Smooth muscle cell (in vitro differentiated cells): ENCODE measurements at regions not wholly inside any gene's neighbourhood (a gene's known extent, or its start where the extent isn't known, plus 50 kb on each side); places are given as distances from the start of the nearest gene placed in this dataset.

Source experiments
- DNase-seq: peaks from one replicate; lab custom pipeline; 2025; ENCODE audit not compliant: unreplicated experiment; lab: John Stamatoyannopoulos, UW
- H2AFZ ChIP-seq: fragments of 200-600 bp; sonication (generic); 2 replicates; pipeline ENCODE4 v1.6.0; 2016; ENCODE audit warnings: antibody characterized with exemption, low read depth, mild to moderate bottlenecking
- H3F3A ChIP-seq: fragments of 200-600 bp; sonication (generic); 2 replicates; pipeline ENCODE4 v1.6.0; 2017; ENCODE audit warnings: antibody characterized with exemption, low read depth
- H3K27ac ChIP-seq: fragments of 200-600 bp; sonication (generic); 2 replicates; pipeline ENCODE4 v1.5.1; 2016; ENCODE audit warnings: low read depth, mild to moderate bottlenecking
- H3K27me3 ChIP-seq: fragments of 200-600 bp; sonication (generic); 2 replicates; pipeline ENCODE4 v1.6.1; 2016; ENCODE audit warnings: low read depth, mild to moderate bottlenecking
- H3K36me3 ChIP-seq: fragments of 200-600 bp; sonication (generic); 2 replicates; pipeline ENCODE4 v1.5.1; 2016; ENCODE audit warnings: low read depth
- H3K4me1 ChIP-seq: fragments of 200-600 bp; sonication (generic); 2 replicates; pipeline ENCODE4 v1.5.1; 2016; ENCODE audit warnings: low read depth
- H3K4me2 ChIP-seq: fragments of 200-600 bp; sonication (generic); 2 replicates; pipeline ENCODE4 v1.6.0; 2016; ENCODE audit warnings: mild to moderate bottlenecking
- H3K4me3 ChIP-seq: fragments of 200-600 bp; sonication (generic); 2 replicates; pipeline ENCODE4 v1.5.1; 2016; ENCODE audit warnings: mild to moderate bottlenecking
- H3K79me2 ChIP-seq: fragments of 200-600 bp; sonication (generic); 2 replicates; pipeline ENCODE4 v1.6.0; 2016; ENCODE audit warnings: low read depth, mild to moderate bottlenecking
- H3K9ac ChIP-seq: fragments of 200-600 bp; sonication (generic); 2 replicates; pipeline ENCODE4 v1.6.0; 2016; ENCODE audit warnings: low read depth
- H3K9me3 ChIP-seq: fragments of 200-600 bp; sonication (generic); replicated peaks from 2 replicates; pipeline ENCODE4 v1.5.1; 2016; ENCODE audit warnings: low read depth
- H4K20me1 ChIP-seq: fragments of 200-600 bp; sonication (generic); 2 replicates; pipeline ENCODE4 v1.6.0; 2016; ENCODE audit warnings: low read depth
- CTCF ChIP-seq: fragments of 200-600 bp; sonication (generic); IDR thresholded peaks from 2 replicates; pipeline ENCODE4 v1.5.1; 2017; ENCODE audit warnings: borderline replicate concordance, mild to moderate bottlenecking, antibody characterized with exemption; ENCODE audit not compliant: insufficient read depth, poor library complexity, severe bottlenecking
- WGBS: methylation state at CpG from one replicate; pipeline ENCODE4 v1.1.7; 2016; ENCODE audit warnings: low lambda C conversion rate; 5-methylcytosine and 5-hydroxymethylcytosine counted together

GRCh38 chr2:235232449-235233433 lies 261.1 kb upstream of the AGAP1 start:
- Histone ChIP-seq H3K27me3 (no peaks in the 10 kb centered on the region), H3K36me3 (no peaks in the 10 kb centered on the region), H3K4me1 (no peaks in the 10 kb centered on the region), H2AFZ (no peak overlapping the region), H3K27ac (peak overlapping the region; percentile 60), H3K4me3 (no peak overlapping the region), H3K79me2 (no peaks in the 10 kb centered on the region), H3F3A (peaks cover 4% of the 10 kb centered on the region), H3K4me2 (no peak overlapping the region), H4K20me1 (no peaks in the 10 kb centered on the region), H3K9ac (no peak overlapping the region), H3K9me3 (no peaks in the 10 kb centered on the region)
- TF ChIP-seq CTCF, result no peak
- DNase-seq, result no peak
- 65% methylated on average over 20 of the region's 20 CpGs for WGBS

GRCh38 chr2:235234736-235235135 lies 259.1 kb upstream of the AGAP1 start:
- H3K4me3 ChIP-seq, result no peak overlapping the region
- no peak for DNase-seq
- H2AFZ ChIP-seq, result no peak overlapping the region
- H4K20me1 ChIP-seq, result no peaks in the 10 kb centered on the region
- no peaks in the 10 kb centered on the region for H3K79me2 ChIP-seq
- no peak for TF ChIP-seq CTCF
- H3K36me3 ChIP-seq, result no peaks in the 10 kb centered on the region
- H3F3A ChIP-seq, result peaks cover 4% of the 10 kb centered on the region
- no peaks in the 10 kb centered on the region for H3K4me1 ChIP-seq
- no peak overlapping the region for H3K9ac ChIP-seq
- H3K4me2 ChIP-seq, result peak overlapping the region; percentile 1
- H3K27ac ChIP-seq, result peak overlapping the region; percentile 60
- H3K27me3 ChIP-seq, result no peaks in the 10 kb centered on the region
- no peaks in the 10 kb centered on the region for H3K9me3 ChIP-seq
- WGBS, result 49% methylated on average over 6 of the region's 6 CpGs

DNA sequence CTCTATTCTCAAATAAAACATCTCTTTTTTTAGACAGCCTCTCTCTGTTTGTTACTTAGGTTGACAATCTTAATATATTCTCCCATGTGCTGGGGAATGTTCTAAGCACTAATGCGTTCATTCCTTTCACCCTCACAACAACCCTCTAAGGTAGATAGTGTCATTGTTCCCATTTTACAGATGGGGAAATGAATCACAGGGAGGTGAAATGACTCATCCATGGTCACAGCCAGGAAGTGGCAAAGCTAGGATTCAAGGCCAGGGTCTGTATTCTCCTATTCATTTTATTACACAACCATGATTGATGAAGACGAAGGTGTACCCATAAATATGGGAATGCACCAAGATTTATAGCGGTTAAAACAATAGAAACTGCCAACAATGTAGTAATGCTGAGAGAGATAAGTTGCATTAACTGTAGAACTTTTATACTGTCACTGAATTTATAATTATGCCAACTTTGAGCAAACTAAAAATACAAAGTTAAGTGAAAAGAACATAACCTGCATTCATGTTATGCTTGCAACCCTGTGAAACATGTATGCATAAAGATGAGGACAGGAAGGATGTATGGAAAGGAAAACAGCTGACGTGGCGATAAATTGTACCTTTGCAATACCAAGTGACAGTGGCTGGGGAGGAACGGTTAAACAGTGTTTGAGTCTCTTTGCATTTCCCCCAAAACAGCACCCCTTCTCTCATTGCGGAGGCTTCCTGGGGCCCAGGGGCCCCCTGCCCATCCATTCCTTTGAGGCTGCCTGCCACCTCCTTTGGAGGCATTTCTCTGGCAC lies 257.7 kb upstream of the AGAP1 start:
- H3K36me3 ChIP-seq, result no peaks in the 10 kb centered on the region
- H3K4me1 ChIP-seq, result no peaks in the 10 kb centered on the region
- H3F3A ChIP-seq, result peaks cover 4% of the 10 kb centered on the region
- DNase-seq, result no peak
- no peaks in the 10 kb centered on the region for H4K20me1 ChIP-seq
- H3K27ac ChIP-seq, result no peak overlapping the region
- H3K27me3 ChIP-seq, result no peaks in the 10 kb centered on the region
- H2AFZ ChIP-seq, result no peak overlapping the region
- TF ChIP-seq CTCF, result no peak
- H3K9ac ChIP-seq, result no peak overlapping the region
- H3K79me2 ChIP-seq, result no peaks in the 10 kb centered on the region
- H3K9me3 ChIP-seq, result no peaks in the 10 kb centered on the region
- 70% methylated on average over 7 of the region's 7 CpGs for WGBS
- no peak overlapping the region for H3K4me2 ChIP-seq
- H3K4me3 ChIP-seq, result no peak overlapping the region
